OCI-LY1 (cell line): ENCODE measurements at regions not wholly inside any gene's neighbourhood (a gene's known extent, or its start where the extent isn't known, plus 50 kb on each side); places are given as distances from the start of the nearest gene placed in this dataset.

Experiments
- CTCF ChIP-seq: fragments of 200-600 bp; sonication (generic), shearing (Covaris generic); IDR thresholded peaks from 2 replicates; pipeline ENCODE4 v1.5.1; 2017; ENCODE audit warnings: mild to moderate bottlenecking, antibody characterized with exemption, low read length, moderate library complexity, mixed read lengths
- EZH2 ChIP-seq: fragments of 200-600 bp; sonication (generic), shearing (Covaris generic); IDR thresholded peaks from 2 replicates; pipeline ENCODE4 v1.8.0; 2017; ENCODE audit warnings: borderline replicate concordance, mixed run types, mild to moderate bottlenecking, antibody characterized with exemption, low read length, moderate library complexity, mixed read lengths

DNA sequence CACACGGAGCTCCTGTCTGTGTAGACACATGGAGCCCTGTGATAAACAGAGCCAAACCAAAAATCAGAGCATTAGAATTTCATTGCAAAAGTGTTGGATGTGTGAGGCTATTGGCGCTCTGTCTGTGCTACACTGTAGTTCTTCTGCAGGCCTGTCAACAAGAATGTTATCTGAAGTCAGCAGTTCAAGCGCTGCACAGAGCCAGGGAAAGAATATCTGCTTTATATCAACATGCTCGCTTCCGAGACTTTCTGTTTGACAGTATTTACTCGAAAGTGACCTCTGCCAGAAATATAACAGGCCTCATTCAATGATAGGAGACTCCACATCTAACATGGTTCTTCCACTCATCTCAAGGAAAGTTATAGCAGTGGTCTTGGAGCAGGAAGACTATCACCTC lies 118.3 kb downstream of the CCER1 start:
- no peak for TF ChIP-seq CTCF
- TF ChIP-seq EZH2 = no peak
